C4-2B (cell line): ENCODE measurements at regions not wholly inside any gene's neighbourhood (a gene's known extent, or its start where the extent isn't known, plus 50 kb on each side); places are given as distances from the start of the nearest gene placed in this dataset.

ENCODE experiments used
- H3K27ac ChIP-seq: fragments of 450-650 bp; 2 replicates; pipeline ENCODE4 v1.5.1; 2017
- ZFX ChIP-seq: fragments of 450-650 bp; IDR thresholded peaks from 2 replicates; pipeline ENCODE4 v1.6.1; 2017
- TF ChIP-seq, protein P1 (sequence below): fragments of 450-650 bp; conservative IDR thresholded peaks from 2 replicates; pipeline ENCODE4 v1.5.1; 2017; ENCODE audit warnings: mild to moderate bottlenecking

GRCh38 chr16:87025676-87026075, 291.5 kb downstream of the C16orf95 start:
- TF ChIP-seq ZFX: no peak
- TF ChIP-seq, protein P1, sequence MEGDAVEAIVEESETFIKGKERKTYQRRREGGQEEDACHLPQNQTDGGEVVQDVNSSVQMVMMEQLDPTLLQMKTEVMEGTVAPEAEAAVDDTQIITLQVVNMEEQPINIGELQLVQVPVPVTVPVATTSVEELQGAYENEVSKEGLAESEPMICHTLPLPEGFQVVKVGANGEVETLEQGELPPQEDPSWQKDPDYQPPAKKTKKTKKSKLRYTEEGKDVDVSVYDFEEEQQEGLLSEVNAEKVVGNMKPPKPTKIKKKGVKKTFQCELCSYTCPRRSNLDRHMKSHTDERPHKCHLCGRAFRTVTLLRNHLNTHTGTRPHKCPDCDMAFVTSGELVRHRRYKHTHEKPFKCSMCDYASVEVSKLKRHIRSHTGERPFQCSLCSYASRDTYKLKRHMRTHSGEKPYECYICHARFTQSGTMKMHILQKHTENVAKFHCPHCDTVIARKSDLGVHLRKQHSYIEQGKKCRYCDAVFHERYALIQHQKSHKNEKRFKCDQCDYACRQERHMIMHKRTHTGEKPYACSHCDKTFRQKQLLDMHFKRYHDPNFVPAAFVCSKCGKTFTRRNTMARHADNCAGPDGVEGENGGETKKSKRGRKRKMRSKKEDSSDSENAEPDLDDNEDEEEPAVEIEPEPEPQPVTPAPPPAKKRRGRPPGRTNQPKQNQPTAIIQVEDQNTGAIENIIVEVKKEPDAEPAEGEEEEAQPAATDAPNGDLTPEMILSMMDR: no peak
- no peak overlapping the region for H3K27ac ChIP-seq

DNA sequence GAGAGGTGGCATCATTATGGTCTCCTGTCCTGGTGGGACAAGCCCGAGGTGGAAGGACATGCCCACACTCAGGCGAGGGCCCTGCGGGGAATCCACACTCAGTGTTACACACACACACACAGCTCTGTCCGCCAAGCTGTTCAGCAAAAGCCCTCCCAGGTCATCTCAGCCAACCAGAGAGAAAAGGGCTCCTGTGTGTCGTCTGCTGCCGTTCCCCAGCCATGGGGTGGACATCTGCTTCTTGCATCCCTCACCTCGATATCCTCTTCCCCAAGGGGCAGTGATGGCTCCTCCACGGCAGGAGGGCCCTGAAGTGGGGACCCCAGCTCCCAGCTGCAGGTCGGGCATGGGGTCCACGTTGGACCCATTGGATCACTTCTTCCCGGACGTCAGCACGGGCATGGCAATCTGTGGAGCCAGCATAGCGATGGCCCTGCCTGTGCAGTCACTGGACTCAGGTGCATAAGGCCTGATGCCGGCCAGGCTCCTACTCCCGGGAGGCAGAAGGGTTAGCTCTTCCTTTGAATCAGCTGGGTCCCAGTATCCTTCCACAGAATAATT, 290.1 kb downstream of the C16orf95 start:
- TF ChIP-seq, protein P1: no peak
- no peak for TF ChIP-seq ZFX
- H3K27ac ChIP-seq: no peak overlapping the region

- TF ChIP-seq ZFX: no peak
- TF ChIP-seq, protein P1: no peak
- no peak overlapping the region for H3K27ac ChIP-seq
Measured at GRCh38 chr16:87028481-87029320, 288.5 kb downstream of the C16orf95 start.

GRCh38 chr16:87032554-87032953, 284.6 kb downstream of the C16orf95 start:
- TF ChIP-seq, protein P1: no peak
- no peak for TF ChIP-seq ZFX
- H3K27ac ChIP-seq: no peak overlapping the region

DNA sequence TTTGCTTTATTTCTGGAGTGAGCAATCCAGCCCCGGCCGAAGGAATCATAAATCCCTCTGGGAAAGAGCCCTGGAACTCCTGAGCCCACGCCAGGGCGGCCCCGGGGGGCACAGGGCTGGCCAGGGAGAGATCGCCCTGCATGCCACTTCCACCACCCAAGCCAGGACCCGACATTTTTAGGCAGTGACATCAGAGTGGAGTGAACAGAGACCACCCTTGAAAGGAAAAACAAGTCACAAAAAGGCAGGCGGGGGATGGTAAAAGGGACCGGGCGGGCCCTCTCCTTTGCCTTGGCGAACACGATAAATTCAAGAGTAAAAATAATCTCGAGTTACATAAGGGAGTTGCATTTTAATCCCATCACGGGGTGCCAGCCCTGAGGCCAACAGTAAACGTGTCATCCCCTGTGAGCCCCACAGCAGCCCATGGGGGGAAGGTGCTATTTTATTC, 284.1 kb downstream of the C16orf95 start:
- no peak overlapping the region for H3K27ac ChIP-seq
- TF ChIP-seq ZFX: no peak

DNA sequence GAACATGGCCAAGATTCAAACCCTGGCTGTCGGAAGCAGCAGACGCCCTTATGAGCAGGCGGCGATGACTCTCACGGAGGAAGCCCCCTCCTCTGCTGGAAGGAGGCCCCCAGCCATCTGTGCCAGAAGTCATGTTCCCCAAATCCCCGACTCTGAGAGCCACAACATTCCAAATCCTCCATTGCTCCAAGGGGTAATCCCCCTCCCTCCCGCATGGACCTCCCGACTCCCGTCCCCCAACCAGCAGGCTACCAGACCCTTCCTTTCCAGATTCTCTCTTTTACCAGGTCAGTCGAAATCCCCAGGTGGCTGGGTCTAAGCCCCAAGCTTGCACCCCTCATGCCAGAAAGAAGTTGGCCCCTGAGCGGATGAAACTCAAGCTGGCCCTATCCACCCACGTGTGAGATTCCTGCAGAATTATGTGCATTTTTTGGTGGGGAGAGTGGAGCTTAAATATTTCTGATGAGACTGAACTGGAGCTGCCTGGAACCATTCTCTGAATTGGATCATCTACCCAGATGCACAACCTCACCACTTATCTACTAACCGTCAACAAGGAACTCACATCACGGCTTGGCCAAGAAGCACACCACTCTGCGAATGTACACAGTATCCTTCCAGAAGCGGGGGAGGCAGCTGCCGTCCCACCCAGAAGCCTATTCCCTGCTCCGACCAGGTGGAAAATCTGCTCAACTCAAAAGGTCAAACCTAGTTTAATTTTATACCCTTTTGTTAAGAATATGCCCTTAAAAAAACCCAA, 283.5 kb downstream of the C16orf95 start:
- H3K27ac ChIP-seq: no peak overlapping the region
- TF ChIP-seq ZFX: no peak
- TF ChIP-seq, protein P1: no peak

DNA sequence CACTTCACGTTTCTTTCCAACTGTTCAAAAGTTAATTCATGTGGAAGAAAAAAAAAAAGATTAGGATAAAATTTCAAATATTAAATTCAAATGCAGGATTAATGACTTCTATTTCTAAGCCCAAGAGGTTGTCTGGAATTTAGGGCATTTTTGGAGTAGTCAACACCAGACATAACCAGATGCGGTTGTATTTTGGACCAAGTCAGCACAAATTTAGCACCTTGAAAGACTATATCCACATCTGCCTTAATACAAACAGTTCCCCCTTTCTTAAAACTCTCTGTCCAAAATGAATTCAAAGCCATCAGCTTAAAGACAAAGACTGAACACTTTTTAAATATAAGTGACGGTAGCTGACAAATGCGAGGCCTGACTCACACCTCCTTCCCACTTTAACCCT, 282.9 kb downstream of the C16orf95 start:
- no peak for TF ChIP-seq ZFX
- TF ChIP-seq, protein P1: no peak
- no peak overlapping the region for H3K27ac ChIP-seq
